H9 (cell line): ENCODE measurements at regions not wholly inside any gene's neighbourhood (a gene's known extent, or its start where the extent isn't known, plus 50 kb on each side); places are given as distances from the start of the nearest gene placed in this dataset.

Experiments
- DNase-seq: peaks from one replicate; pipeline ENCODE4 v3.0.0-alpha.2; 2017
- H2AFZ ChIP-seq: one replicate; pipeline ENCODE4 v1.6.1; 2013; ENCODE audit warnings: mild to moderate bottlenecking, low read length, control low read depth, moderate library complexity
- H2AK5ac ChIP-seq: 2 replicates; pipeline ENCODE4 v1.6.1; 2013; ENCODE audit warnings: low read length, control low read depth, mixed read lengths; ENCODE audit not compliant: insufficient read length
- H2BK120ac ChIP-seq: one replicate; pipeline ENCODE4 v1.6.1; 2013; ENCODE audit warnings: low read depth, mild to moderate bottlenecking, low read length, control low read depth, inconsistent platforms; ENCODE audit not compliant: poor library complexity, severe bottlenecking
- H2BK12ac ChIP-seq: 2 replicates; pipeline ENCODE4 v1.6.1; 2013; ENCODE audit warnings: low read length, control low read depth, mixed read lengths, low read depth; ENCODE audit not compliant: insufficient read length
- H2BK15ac ChIP-seq: 2 replicates; pipeline ENCODE4 v1.6.1; 2013; ENCODE audit warnings: low read depth, low read length, control low read depth
- H2BK20ac ChIP-seq: one replicate; pipeline ENCODE4 v1.6.1; 2013; ENCODE audit warnings: low read depth, mild to moderate bottlenecking, low read length, control low read depth, inconsistent platforms; ENCODE audit not compliant: poor library complexity, severe bottlenecking
- H2BK5ac ChIP-seq: 2 replicates; pipeline ENCODE4 v1.6.1; 2013; ENCODE audit warnings: low read length, control low read depth, mixed read lengths; ENCODE audit not compliant: insufficient read length
- H3K14ac ChIP-seq: 2 replicates; pipeline ENCODE4 v1.6.1; 2013; ENCODE audit warnings: low read length, control low read depth; ENCODE audit not compliant: insufficient read depth
- H3K18ac ChIP-seq: 2 replicates; pipeline ENCODE4 v1.6.1; 2013; ENCODE audit warnings: low read depth, mild to moderate bottlenecking, mixed read lengths, low read length, control low read depth; ENCODE audit not compliant: insufficient read length
- H3K23ac ChIP-seq: 2 replicates; pipeline ENCODE4 v1.6.1; 2013; ENCODE audit warnings: low read length, control low read depth, mixed read lengths, low read depth; ENCODE audit not compliant: insufficient read length
- H3K23me2 ChIP-seq: 2 replicates; pipeline ENCODE4 v1.6.1; 2013; ENCODE audit warnings: low read depth, mild to moderate bottlenecking, mixed read lengths, low read length, control low read depth; ENCODE audit not compliant: insufficient read length, poor library complexity, severe bottlenecking
- H3K27ac ChIP-seq: 2 replicates; pipeline ENCODE4 v1.5.1; 2013; ENCODE audit warnings: low read length, control low read depth, mixed read lengths, low read depth; ENCODE audit not compliant: insufficient read length
- H3K27me3 ChIP-seq: 2 replicates; pipeline ENCODE4 v1.6.1; 2013; ENCODE audit warnings: low read length, control low read depth, inconsistent platforms; ENCODE audit not compliant: insufficient read depth
- H3K4ac ChIP-seq: 2 replicates; pipeline ENCODE4 v1.6.1; 2013; ENCODE audit warnings: low read depth, mild to moderate bottlenecking, control low read depth, inconsistent platforms, low read length, moderate library complexity
- H3K4me1 ChIP-seq: 2 replicates; pipeline ENCODE4 v1.6.1; 2013; ENCODE audit warnings: low read length, control low read depth, inconsistent platforms; ENCODE audit not compliant: insufficient read depth
- H3K4me2 ChIP-seq: 2 replicates; pipeline ENCODE4 v1.6.1; 2013; ENCODE audit warnings: low read length, control low read depth, mixed read lengths; ENCODE audit not compliant: insufficient read length, insufficient read depth
- H3K56ac ChIP-seq: 2 replicates; pipeline ENCODE4 v1.6.1; 2013; ENCODE audit warnings: low read depth, mild to moderate bottlenecking, mixed read lengths, low read length, control low read depth; ENCODE audit not compliant: insufficient read length
- H3K79me1 ChIP-seq: 2 replicates; pipeline ENCODE4 v1.6.1; 2013; ENCODE audit warnings: low read depth, mild to moderate bottlenecking, moderate library complexity, low read length, control low read depth, inconsistent platforms; ENCODE audit not compliant: insufficient read depth, poor library complexity, severe bottlenecking
- H3K79me2 ChIP-seq: 2 replicates; pipeline ENCODE4 v1.6.1; 2013; ENCODE audit warnings: low read length, control low read depth, inconsistent platforms; ENCODE audit not compliant: insufficient read depth
- H3K9ac ChIP-seq: 2 replicates; pipeline ENCODE4 v1.6.1; 2013; ENCODE audit warnings: low read length, control low read depth, mixed read lengths; ENCODE audit not compliant: insufficient read length; ENCODE audit errors: extremely low read depth
- H3K9me3 ChIP-seq: one replicate; pipeline ENCODE4 v1.6.1; 2013; ENCODE audit warnings: low read depth, low read length, inconsistent platforms; ENCODE audit not compliant: control insufficient read depth
- H3T11ph ChIP-seq: one replicate; pipeline ENCODE4 v1.6.1; 2013; ENCODE audit warnings: mild to moderate bottlenecking, low read length, control low read depth, inconsistent platforms
- H4K20me1 ChIP-seq: one replicate; pipeline ENCODE4 v1.6.1; 2013; ENCODE audit not compliant: control insufficient read depth, insufficient read length, insufficient read depth
- H4K5ac ChIP-seq: 2 replicates; pipeline ENCODE4 v1.6.1; 2013; ENCODE audit warnings: low read depth, mild to moderate bottlenecking, mixed read lengths, low read length, control low read depth; ENCODE audit not compliant: insufficient read length
- H4K8ac ChIP-seq: replicated peaks from 2 replicates; pipeline ENCODE4 v1.6.1; 2013; ENCODE audit warnings: low read length, control low read depth, mixed read lengths, low read depth; ENCODE audit not compliant: insufficient read length
- H4K91ac ChIP-seq: 2 replicates; pipeline ENCODE4 v1.6.1; 2013; ENCODE audit warnings: low read depth, mild to moderate bottlenecking, moderate library complexity, mixed read lengths, low read length, control low read depth; ENCODE audit not compliant: insufficient read length
- H3K27ac Mint-ChIP-seq, 3 experiments: 2 replicates in 2 of 3; 3 replicates in 1 of 3; pipeline ENCODE4 v1.8.0; 2020 to 2021; ENCODE audit warnings: mixed read lengths in 3 of 3, mild to moderate bottlenecking in 1 of 3, moderate library complexity in 1 of 3
- H3K27me3 Mint-ChIP-seq: 2 replicates; pipeline ENCODE4 v1.8.0; 2021; ENCODE audit warnings: low read depth, mild to moderate bottlenecking, moderate library complexity, mixed read lengths
- H3K36me3 Mint-ChIP-seq, 3 experiments: 2 replicates in 2 of 3; 3 replicates in 1 of 3; pipeline ENCODE4 v1.8.0; 2020 to 2021; ENCODE audit warnings: low read depth in 3 of 3, mixed read lengths in 3 of 3; ENCODE audit not compliant: insufficient read depth in 1 of 3
- H3K4me1 Mint-ChIP-seq, 2 experiments: 2 replicates each; pipeline ENCODE4 v1.8.0; 2020; ENCODE audit warnings: mixed read lengths in 2 of 2
- H3K4me3 Mint-ChIP-seq, 2 experiments: 2 replicates in 1 of 2; 3 replicates in 1 of 2; pipeline ENCODE4 v1.8.0; 2020 to 2021; ENCODE audit warnings: mild to moderate bottlenecking in 2 of 2, mixed read lengths in 2 of 2, moderate library complexity in 1 of 2
- H3K9me3 Mint-ChIP-seq, 2 experiments: 2 replicates in 1 of 2; 3 replicates in 1 of 2; pipeline ENCODE4 v1.8.0; 2020; ENCODE audit warnings: mild to moderate bottlenecking in 2 of 2, mixed read lengths in 2 of 2, moderate library complexity in 1 of 2
- WGBS: extraction: QIAGEN DNeasy Blood & Tissue Kit; methylation state at CpG from one replicate; pipeline ENCODE4 v1.1.7; 2013; ENCODE audit warnings: missing lambda C conversion rate, low lambda C conversion rate, mixed read lengths; ENCODE audit not compliant: insufficient read length; ENCODE audit errors: extremely low coverage; 5-methylcytosine and 5-hydroxymethylcytosine counted together
- TF ChIP-seq, protein P1 (sequence below): fragments of 200-600 bp; sonication (generic); conservative IDR thresholded peaks from 3 replicates; pipeline ENCODE4 v1.8.0; 2021; ENCODE audit warnings: antibody characterized with exemption, mild to moderate bottlenecking

GRCh38 chr2:122532481-122532880, 777.0 kb downstream of the TSN start:
- H3K56ac ChIP-seq, result no peak overlapping the region
- H3K18ac ChIP-seq, result no peak overlapping the region
- H3K9me3 ChIP-seq, result no peaks in the 10 kb centered on the region
- no peak overlapping the region for H4K5ac ChIP-seq
- H2BK120ac ChIP-seq, result no peak overlapping the region
- no CpG with 5 or more reads among the region's 5 CpGs for WGBS
- no peak overlapping the region for H3T11ph ChIP-seq
- H3K23ac ChIP-seq, result no peak overlapping the region
- DNase-seq, result no peak
- no peaks in the 10 kb centered on the region; the same call in 1 of the 2 replicates for H3K4me1 ChIP-seq
- Mint-ChIP-seq H3K27me3 (no peaks in the 10 kb centered on the region), H3K4me3 (no peak overlapping the region), H3K4me1 (peaks cover 12 to 13% of the 10 kb centered on the region in 2 experiments), H3K9me3 (no peaks in the 10 kb centered on the region), H3K36me3 (no peaks in the 10 kb centered on the region), H3K27ac (no peak overlapping the region; a peak in 1 of 7 replicates)
- H4K8ac ChIP-seq, result no peak overlapping the region
- H3K79me2 ChIP-seq, result no peaks in the 10 kb centered on the region
- H2BK5ac ChIP-seq, result no peak overlapping the region
- no peak overlapping the region for H2BK15ac ChIP-seq
- H4K20me1 ChIP-seq, result no peaks in the 10 kb centered on the region
- H3K14ac ChIP-seq, result no peak overlapping the region
- no peak overlapping the region for H3K27ac ChIP-seq
- H4K91ac ChIP-seq, result no peak overlapping the region
- no peaks in the 10 kb centered on the region for H3K23me2 ChIP-seq
- peak overlapping the region; percentile 48 for H2AFZ ChIP-seq
- no peaks in the 10 kb centered on the region for H3K79me1 ChIP-seq
- no peak overlapping the region for H2AK5ac ChIP-seq
- no peak overlapping the region for H3K4me2 ChIP-seq
- no peak overlapping the region for H3K9ac ChIP-seq
- no peak overlapping the region for H3K4ac ChIP-seq
- H3K27me3 ChIP-seq, result no peaks in the 10 kb centered on the region
- TF ChIP-seq, protein P1, sequence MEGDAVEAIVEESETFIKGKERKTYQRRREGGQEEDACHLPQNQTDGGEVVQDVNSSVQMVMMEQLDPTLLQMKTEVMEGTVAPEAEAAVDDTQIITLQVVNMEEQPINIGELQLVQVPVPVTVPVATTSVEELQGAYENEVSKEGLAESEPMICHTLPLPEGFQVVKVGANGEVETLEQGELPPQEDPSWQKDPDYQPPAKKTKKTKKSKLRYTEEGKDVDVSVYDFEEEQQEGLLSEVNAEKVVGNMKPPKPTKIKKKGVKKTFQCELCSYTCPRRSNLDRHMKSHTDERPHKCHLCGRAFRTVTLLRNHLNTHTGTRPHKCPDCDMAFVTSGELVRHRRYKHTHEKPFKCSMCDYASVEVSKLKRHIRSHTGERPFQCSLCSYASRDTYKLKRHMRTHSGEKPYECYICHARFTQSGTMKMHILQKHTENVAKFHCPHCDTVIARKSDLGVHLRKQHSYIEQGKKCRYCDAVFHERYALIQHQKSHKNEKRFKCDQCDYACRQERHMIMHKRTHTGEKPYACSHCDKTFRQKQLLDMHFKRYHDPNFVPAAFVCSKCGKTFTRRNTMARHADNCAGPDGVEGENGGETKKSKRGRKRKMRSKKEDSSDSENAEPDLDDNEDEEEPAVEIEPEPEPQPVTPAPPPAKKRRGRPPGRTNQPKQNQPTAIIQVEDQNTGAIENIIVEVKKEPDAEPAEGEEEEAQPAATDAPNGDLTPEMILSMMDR, result no peak
- no peak overlapping the region for H2BK12ac ChIP-seq
- H2BK20ac ChIP-seq, result no peak overlapping the region
